ENCODE measurements at regions not wholly inside any gene's neighbourhood (a gene's known extent, or its start where the extent isn't known, plus 50 kb on each side); places are given as distances from the start of the nearest gene placed in this dataset.
"Not testable (repeated sequence)": the region's sequence is repeated elsewhere in the genome, so short reads cannot be mapped to it uniquely, and the experiment has no call there.

GRCh38 chr6:160804639-160805038, 102.6 kb downstream of the PLG start:
- in situ Hi-C loops (cut with HindIII; ENCODE audit: low pct_unique_long_range_greater_than_20kb, low sequenced_read_pairs): no loop called here
- no peak for DNase-seq (ENCODE audit: low read depth in 1 of 2, low spot score in 1 of 2)
- TF ChIP-seq JUND (IDR thresholded peaks at IDR 0.05; ENCODE audit: low read depth): no peak

DNA sequence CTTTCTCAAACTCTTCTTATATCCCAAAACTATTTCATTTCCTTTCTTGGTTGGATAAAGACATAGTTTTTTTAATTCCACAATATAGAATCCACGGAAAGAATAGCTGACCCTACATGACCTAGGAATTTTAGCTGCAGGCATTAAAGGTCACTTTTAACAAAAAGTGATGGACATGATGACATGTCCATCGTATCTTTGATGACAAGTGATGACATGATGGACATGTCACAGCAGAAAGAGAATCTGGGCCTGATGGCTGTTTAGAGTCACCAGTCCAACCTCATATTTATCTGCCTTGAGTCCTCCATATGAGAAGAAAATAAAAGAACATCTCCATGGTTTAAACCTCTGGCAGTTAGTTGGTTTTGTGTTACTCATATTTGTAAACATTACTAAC, 106.2 kb downstream of the PLG start:
- in situ Hi-C loops (cut with HindIII; ENCODE audit: low pct_unique_long_range_greater_than_20kb, low sequenced_read_pairs): no loop called here
- no peak for DNase-seq (ENCODE audit: low read depth in 1 of 2, low spot score in 1 of 2)

DNA sequence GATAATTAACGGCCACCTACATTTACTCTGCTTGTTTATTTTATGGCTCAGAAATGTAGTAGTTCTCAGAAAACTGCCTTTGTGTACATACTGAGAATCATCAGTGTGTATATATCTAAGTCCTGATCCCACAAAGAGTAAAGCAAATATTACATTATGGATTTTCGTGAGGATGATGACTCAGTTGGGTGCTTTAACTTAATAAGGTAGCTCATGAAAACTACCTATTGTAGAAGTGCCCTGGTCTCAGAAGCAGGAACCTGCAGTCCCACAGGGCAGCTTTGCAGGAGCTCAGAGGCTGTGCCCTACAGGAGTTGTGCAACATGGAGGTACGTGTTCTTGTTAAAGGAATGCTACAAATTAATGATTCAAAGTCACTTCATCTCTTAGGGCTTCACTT, 108.2 kb downstream of the PLG start:
- 0 out of 2 replicates have a peak, but pooled peaks have one; percentile 15 for TF ChIP-seq JUND (IDR thresholded peaks at IDR 0.05; ENCODE audit: low read depth)
- in situ Hi-C loops (cut with HindIII; ENCODE audit: low pct_unique_long_range_greater_than_20kb, low sequenced_read_pairs): no loop called here
- DNase-seq (ENCODE audit: low read depth in 1 of 2, low spot score in 1 of 2): peak in 1 of 2 experiments; percentile 61

More for the DNA sequence above, 106.2 kb downstream of the PLG start:
- no peak for TF ChIP-seq JUND (IDR thresholded peaks at IDR 0.05; ENCODE audit: low read depth)

GRCh38 chr6:160812097-160812496, 110.1 kb downstream of the PLG start:
- in situ Hi-C loops (cut with HindIII; ENCODE audit: low pct_unique_long_range_greater_than_20kb, low sequenced_read_pairs): no loop called here

GRCh38 chr6:160818934-160819333, 116.9 kb downstream of the PLG start:
- in situ Hi-C loops (cut with HindIII; ENCODE audit: low pct_unique_long_range_greater_than_20kb, low sequenced_read_pairs): no loop called here
- no peak for TF ChIP-seq JUND (IDR thresholded peaks at IDR 0.05; ENCODE audit: low read depth)
- no peak for DNase-seq (ENCODE audit: low read depth in 1 of 2, low spot score in 1 of 2)

More at GRCh38 chr6:160812097-160812496, 110.1 kb downstream of the PLG start:
- no peak for DNase-seq (ENCODE audit: low read depth in 1 of 2, low spot score in 1 of 2)
- TF ChIP-seq JUND (IDR thresholded peaks at IDR 0.05; ENCODE audit: low read depth): no peak

GRCh38 chr6:160820661-160821060, 118.6 kb downstream of the PLG start:
- DNase-seq (ENCODE audit: low read depth in 1 of 2, low spot score in 1 of 2); in situ Hi-C loops (cut with HindIII; ENCODE audit: low pct_unique_long_range_greater_than_20kb, low sequenced_read_pairs): not testable (repeated sequence)

DNA sequence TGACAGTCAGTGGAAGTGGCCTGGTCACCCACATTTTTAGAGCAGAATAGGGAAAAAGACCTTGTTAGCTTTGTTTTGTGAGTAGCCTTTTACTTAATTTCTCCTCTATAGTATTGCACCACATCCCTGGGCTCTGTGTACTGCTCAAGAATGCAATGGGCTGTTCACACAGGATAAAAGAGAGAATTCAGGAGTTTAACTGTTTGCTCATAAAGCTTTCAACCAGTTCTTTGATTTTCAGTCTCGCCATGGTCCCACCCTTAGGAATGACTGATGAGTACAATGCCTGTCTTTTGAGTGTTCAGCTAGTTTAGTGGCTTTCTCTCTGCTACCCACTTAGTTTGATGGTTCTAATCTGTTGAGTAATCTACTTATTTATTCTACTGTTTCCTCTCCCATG, 129.7 kb downstream of the PLG start:
- DNase-seq (ENCODE audit: low read depth in 1 of 2, low spot score in 1 of 2): no peak
- in situ Hi-C loops (cut with HindIII; ENCODE audit: low pct_unique_long_range_greater_than_20kb, low sequenced_read_pairs): no loop called here
- no peak for TF ChIP-seq JUND (IDR thresholded peaks at IDR 0.05; ENCODE audit: low read depth)

DNA sequence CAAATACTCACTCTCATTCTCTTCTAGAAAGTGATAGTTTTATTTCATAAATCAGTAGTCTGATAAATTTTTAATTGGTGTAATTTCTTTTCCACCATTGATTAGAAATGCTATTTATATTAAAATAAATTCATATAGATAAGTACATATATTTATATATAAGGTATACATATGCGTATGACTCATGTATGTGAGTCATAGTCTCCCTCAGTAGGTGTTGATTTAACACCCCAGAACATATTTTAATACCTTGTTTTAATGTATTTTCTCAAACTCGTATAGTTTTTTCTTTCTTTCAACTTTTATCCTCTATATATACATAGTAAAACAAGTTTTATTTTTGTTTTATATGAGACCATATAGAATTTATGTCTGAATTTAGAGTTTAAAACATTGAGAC, 130.4 kb downstream of the PLG start:
- in situ Hi-C loops (cut with HindIII; ENCODE audit: low pct_unique_long_range_greater_than_20kb, low sequenced_read_pairs): no loop called here
- DNase-seq (ENCODE audit: low read depth in 1 of 2, low spot score in 1 of 2): no peak
- no peak for TF ChIP-seq JUND (IDR thresholded peaks at IDR 0.05; ENCODE audit: low read depth)

- no peak for TF ChIP-seq JUND (IDR thresholded peaks at IDR 0.05; ENCODE audit: low read depth)
- in situ Hi-C loops (cut with HindIII; ENCODE audit: low pct_unique_long_range_greater_than_20kb, low sequenced_read_pairs): no loop called here
- no peak for DNase-seq (ENCODE audit: low read depth in 1 of 2, low spot score in 1 of 2)
Observed at GRCh38 chr6:160837146-160837545, 135.1 kb downstream of the PLG start.

DNA sequence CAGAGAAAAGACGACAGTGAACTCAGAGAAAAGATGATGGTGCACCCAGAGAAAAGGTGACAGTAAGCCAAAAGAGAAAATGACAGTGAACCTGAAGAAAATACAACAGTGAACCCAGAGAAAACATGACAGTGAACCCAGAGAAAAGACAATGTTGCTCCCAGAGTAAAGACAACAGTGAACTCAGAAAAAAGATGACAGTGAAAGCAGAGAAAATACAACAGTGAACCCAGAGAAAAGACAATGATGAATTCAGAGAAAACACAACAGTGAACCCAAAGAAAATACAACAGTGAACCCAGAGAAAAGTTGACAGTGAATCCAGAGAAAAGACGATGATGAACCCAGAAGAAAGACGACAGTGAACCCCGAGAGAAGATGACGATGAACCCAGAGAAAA, 140.5 kb upstream of the MAP3K4 start:
- DNase-seq (ENCODE audit: low read depth in 1 of 2, low spot score in 1 of 2): no peak
- no peak for TF ChIP-seq JUND (IDR thresholded peaks at IDR 0.05; ENCODE audit: low read depth)
- in situ Hi-C loops (cut with HindIII; ENCODE audit: low pct_unique_long_range_greater_than_20kb, low sequenced_read_pairs): no loop called here

- DNase-seq (ENCODE audit: low read depth in 1 of 2, low spot score in 1 of 2): no peak
- in situ Hi-C loops (cut with HindIII; ENCODE audit: low pct_unique_long_range_greater_than_20kb, low sequenced_read_pairs): no loop called here
- TF ChIP-seq JUND (IDR thresholded peaks at IDR 0.05; ENCODE audit: low read depth): no peak
Observed at GRCh38 chr6:160853946-160854345, 137.6 kb upstream of the MAP3K4 start.

DNA sequence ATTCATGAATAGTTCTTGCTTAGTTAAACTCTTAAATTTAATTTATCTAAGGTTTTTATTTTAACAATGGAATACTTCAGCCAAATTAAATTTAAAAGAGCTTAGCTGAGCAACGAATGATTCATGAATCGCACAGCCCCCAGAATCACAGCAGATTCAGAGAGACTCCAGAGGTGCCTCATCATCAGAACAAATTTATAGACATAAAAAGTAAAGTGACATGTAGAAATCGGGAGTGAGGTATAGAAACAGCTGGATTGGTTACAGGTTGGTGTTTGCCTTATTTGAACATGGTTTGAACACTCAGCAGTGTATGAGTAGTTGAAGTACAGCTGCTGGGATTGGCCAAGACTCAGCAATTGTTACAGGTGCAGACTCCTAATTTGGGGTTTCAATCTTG, 132.7 kb upstream of the MAP3K4 start:
- in situ Hi-C loops (cut with HindIII; ENCODE audit: low pct_unique_long_range_greater_than_20kb, low sequenced_read_pairs): no loop called here
- DNase-seq (ENCODE audit: low read depth in 1 of 2, low spot score in 1 of 2): no peak

GRCh38 chr6:160859822-160860221, 131.7 kb upstream of the MAP3K4 start:
- TF ChIP-seq JUND (IDR thresholded peaks at IDR 0.05; ENCODE audit: low read depth): no peak
- no peak for DNase-seq (ENCODE audit: low read depth in 1 of 2, low spot score in 1 of 2)
- in situ Hi-C loops (cut with HindIII; ENCODE audit: low pct_unique_long_range_greater_than_20kb, low sequenced_read_pairs): no loop called here

More for the DNA sequence above, 132.7 kb upstream of the MAP3K4 start:
- no peak for TF ChIP-seq JUND (IDR thresholded peaks at IDR 0.05; ENCODE audit: low read depth)

DNA sequence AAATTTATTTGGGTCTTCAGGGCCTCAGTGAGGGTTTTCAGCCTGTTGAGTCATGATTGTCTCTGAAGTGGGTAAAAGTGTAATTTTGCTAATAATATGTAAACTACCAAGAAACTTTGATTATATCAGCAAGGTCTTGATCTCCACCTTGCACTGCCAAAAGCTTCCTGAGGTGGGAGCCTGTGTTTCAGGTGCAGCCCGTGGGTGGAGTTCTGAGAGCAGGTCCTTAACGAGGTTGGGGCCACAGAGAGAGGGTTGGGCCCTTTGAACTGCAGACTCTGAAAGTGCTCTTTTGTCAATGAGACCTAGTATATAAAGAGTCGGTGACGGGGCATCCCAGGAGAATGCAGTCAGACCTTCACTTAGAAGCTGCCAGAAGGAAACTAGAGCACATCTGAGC, 129.7 kb upstream of the MAP3K4 start:
- TF ChIP-seq JUND (IDR thresholded peaks at IDR 0.05; ENCODE audit: low read depth): no peak
- no peak for DNase-seq (ENCODE audit: low read depth in 1 of 2, low spot score in 1 of 2)
- in situ Hi-C loops (cut with HindIII; ENCODE audit: low pct_unique_long_range_greater_than_20kb, low sequenced_read_pairs): no loop called here

All from T47D (cell line).